ENCODE measurements at regions not wholly inside any gene's neighbourhood (a gene's known extent, or its start where the extent isn't known, plus 50 kb on each side); places are given as distances from the start of the nearest gene placed in this dataset.

- DNase-seq (ENCODE audit: low spot score): peak; percentile 53
Observed at GRCh38 chr5:54644226-54644625, 126.7 kb downstream of the SNX18 start.

- peak; percentile 54 for DNase-seq (ENCODE audit: low spot score)
Observed at GRCh38 chr5:54643685-54644106, 126.1 kb downstream of the SNX18 start.

- DNase-seq (ENCODE audit: low spot score): no peak
Observed at GRCh38 chr5:54639621-54640020, 122.1 kb downstream of the SNX18 start.

GRCh38 chr5:54638106-54638505 is 120.5 kb downstream of the SNX18 start:
- no peak for DNase-seq (ENCODE audit: low spot score)

- no peak for DNase-seq (ENCODE audit: low spot score)
Observed at GRCh38 chr5:54637654-54638053, 120.1 kb downstream of the SNX18 start.

GRCh38 chr5:54634089-54634488 is 116.5 kb downstream of the SNX18 start:
- no peak for DNase-seq (ENCODE audit: low spot score)

GRCh38 chr5:54632131-54632701 is 114.7 kb downstream of the SNX18 start:
- no peak for DNase-seq (ENCODE audit: low spot score)

GRCh38 chr5:54630738-54631359 is 113.3 kb downstream of the SNX18 start:
- DNase-seq (ENCODE audit: low spot score): no peak

GRCh38 chr5:54629115-54629514 is 111.6 kb downstream of the SNX18 start:
- DNase-seq (ENCODE audit: low spot score): no peak

GRCh38 chr5:54628050-54628449 is 110.5 kb downstream of the SNX18 start:
- no peak for DNase-seq (ENCODE audit: low spot score)

- DNase-seq (ENCODE audit: low spot score): no peak
Observed at GRCh38 chr5:54626407-54626806, 108.8 kb downstream of the SNX18 start.

- peak; percentile 29 for DNase-seq (ENCODE audit: low spot score)
Observed at GRCh38 chr5:54624805-54625568, 107.4 kb downstream of the SNX18 start.

- no peak for DNase-seq (ENCODE audit: low spot score)
Observed at GRCh38 chr5:54621709-54622108, 104.2 kb downstream of the SNX18 start.

- no peak for DNase-seq (ENCODE audit: low spot score)
Observed at GRCh38 chr5:54621048-54621447, 103.5 kb downstream of the SNX18 start.

GRCh38 chr5:54620141-54620933 is 102.8 kb downstream of the SNX18 start:
- DNase-seq (ENCODE audit: low spot score): no peak

- no peak for DNase-seq (ENCODE audit: low spot score)
Observed at GRCh38 chr5:54619731-54620130, 102.2 kb downstream of the SNX18 start.

- DNase-seq (ENCODE audit: low spot score): no peak
Observed at GRCh38 chr5:54616518-54617220, 99.1 kb downstream of the SNX18 start.

- peak; percentile 56 for DNase-seq (ENCODE audit: low spot score)
Observed at GRCh38 chr5:54616031-54616430, 98.5 kb downstream of the SNX18 start.

GRCh38 chr5:54615381-54615780 is 97.8 kb downstream of the SNX18 start:
- no peak for DNase-seq (ENCODE audit: low spot score)

- DNase-seq (ENCODE audit: low spot score): no peak
Observed at GRCh38 chr5:54612711-54613110, 95.2 kb downstream of the SNX18 start.

- DNase-seq (ENCODE audit: low spot score): no peak
Observed at GRCh38 chr5:54611290-54611951, 93.9 kb downstream of the SNX18 start.
